ENCODE measurements at regions not wholly inside any gene's neighbourhood (a gene's known extent, or its start where the extent isn't known, plus 50 kb on each side); places are given as distances from the start of the nearest gene placed in this dataset.

GRCh38 chr11:69992026-69992425, 86.1 kb upstream of the ANO1 start:
- Histone ChIP-seq H3K36me3 (replicated peaks; ENCODE audit: low read depth, low read length) (no peaks in the 10 kb centered on the region), H3K27me3 (ENCODE audit: low read depth, low read length) (peaks cover 26% of the 10 kb centered on the region), H3K4me2 (ENCODE audit: low read length) (no peak overlapping the region), H3K9me3 (ENCODE audit: insufficient read depth, low read length) (no peaks in the 10 kb centered on the region), H2AFZ (ENCODE audit: low read depth, low read length) (no peak overlapping the region), H3K4me1 (ENCODE audit: low read length) (no peaks in the 10 kb centered on the region), H3K27ac (ENCODE audit: low read length) (no peak overlapping the region), H4K20me1 (ENCODE audit: insufficient read depth, low read length) (no peaks in the 10 kb centered on the region), H3K9ac (ENCODE audit: low read length) (no peak overlapping the region), H3K4me3 (ENCODE audit: low read length) (no peak overlapping the region), H3K79me2 (ENCODE audit: low read length) (no peaks in the 10 kb centered on the region)
- TF ChIP-seq CTCF (IDR thresholded peaks at IDR 0.05; ENCODE audit: low read depth, low read length) (no peak), EZH2phosphoT487 (IDR thresholded peaks at IDR 0.05; ENCODE audit: low read depth) (no peak)

GRCh38 chr11:69992943-69993694, 85.0 kb upstream of the ANO1 start:
- Histone ChIP-seq H3K9me3 (ENCODE audit: insufficient read depth, low read length) (no peaks in the 10 kb centered on the region), H2AFZ (ENCODE audit: low read depth, low read length) (no peak overlapping the region), H3K27me3 (ENCODE audit: low read depth, low read length) (peaks cover 33% of the 10 kb centered on the region), H4K20me1 (ENCODE audit: insufficient read depth, low read length) (no peaks in the 10 kb centered on the region), H3K9ac (ENCODE audit: low read length) (no peak overlapping the region), H3K79me2 (ENCODE audit: low read length) (no peaks in the 10 kb centered on the region), H3K4me2 (ENCODE audit: low read length) (no peak overlapping the region), H3K4me1 (ENCODE audit: low read length) (no peaks in the 10 kb centered on the region), H3K27ac (ENCODE audit: low read length) (no peak overlapping the region), H3K4me3 (ENCODE audit: low read length) (no peak overlapping the region), H3K36me3 (replicated peaks; ENCODE audit: low read depth, low read length) (no peaks in the 10 kb centered on the region)
- TF ChIP-seq CTCF (IDR thresholded peaks at IDR 0.05; ENCODE audit: low read depth, low read length): no peak
- no peak for TF ChIP-seq EZH2phosphoT487 (IDR thresholded peaks at IDR 0.05; ENCODE audit: low read depth)

- no peaks in the 10 kb centered on the region for H3K79me2 ChIP-seq (ENCODE audit: low read length)
- no peaks in the 10 kb centered on the region for H3K9me3 ChIP-seq (ENCODE audit: insufficient read depth, low read length)
- H3K36me3 ChIP-seq (replicated peaks; ENCODE audit: low read depth, low read length): no peaks in the 10 kb centered on the region
- H3K9ac ChIP-seq (ENCODE audit: low read length): no peak overlapping the region
- H3K4me3 ChIP-seq (ENCODE audit: low read length): no peak overlapping the region
- H3K27ac ChIP-seq (ENCODE audit: low read length): no peak overlapping the region
- no peak overlapping the region for H2AFZ ChIP-seq (ENCODE audit: low read depth, low read length)
- no peaks in the 10 kb centered on the region for H4K20me1 ChIP-seq (ENCODE audit: insufficient read depth, low read length)
- H3K4me2 ChIP-seq (ENCODE audit: low read length): no peak overlapping the region
- peaks cover 38% of the 10 kb centered on the region for H3K27me3 ChIP-seq (ENCODE audit: low read depth, low read length)
- H3K4me1 ChIP-seq (ENCODE audit: low read length): no peaks in the 10 kb centered on the region
- TF ChIP-seq EZH2phosphoT487 (IDR thresholded peaks at IDR 0.05; ENCODE audit: low read depth) (no peak), CTCF (IDR thresholded peaks at IDR 0.05; ENCODE audit: low read depth, low read length) (no peak)
Measured at GRCh38 chr11:69994810-69995209, 83.3 kb upstream of the ANO1 start.

GRCh38 chr11:69995697-69996096, 82.4 kb upstream of the ANO1 start:
- Histone ChIP-seq H3K4me2 (ENCODE audit: low read length) (no peak overlapping the region), H3K79me2 (ENCODE audit: low read length) (no peaks in the 10 kb centered on the region), H3K9me3 (ENCODE audit: insufficient read depth, low read length) (no peaks in the 10 kb centered on the region), H2AFZ (ENCODE audit: low read depth, low read length) (no peak overlapping the region), H3K27ac (ENCODE audit: low read length) (no peak overlapping the region), H3K27me3 (ENCODE audit: low read depth, low read length) (peaks cover 30% of the 10 kb centered on the region), H3K4me1 (ENCODE audit: low read length) (no peaks in the 10 kb centered on the region), H3K36me3 (replicated peaks; ENCODE audit: low read depth, low read length) (no peaks in the 10 kb centered on the region), H3K9ac (ENCODE audit: low read length) (no peak overlapping the region), H3K4me3 (ENCODE audit: low read length) (no peak overlapping the region), H4K20me1 (ENCODE audit: insufficient read depth, low read length) (no peaks in the 10 kb centered on the region)
- no peak for TF ChIP-seq CTCF (IDR thresholded peaks at IDR 0.05; ENCODE audit: low read depth, low read length)
- no peak for TF ChIP-seq EZH2phosphoT487 (IDR thresholded peaks at IDR 0.05; ENCODE audit: low read depth)
